IPS-NIHi7 (cell line): ENCODE measurements at regions not wholly inside any gene's neighbourhood (a gene's known extent, or its start where the extent isn't known, plus 50 kb on each side); places are given as distances from the start of the nearest gene placed in this dataset.
A peak's percentile ranks its signal among the peaks of the same experiment; 100 is the strongest.

ENCODE experiments used
- DNase-seq: peaks from one replicate; pipeline ENCODE4 v3.0.0; 2012; ENCODE audit warnings: mixed read lengths; ENCODE audit errors: extremely low spot score

DNA sequence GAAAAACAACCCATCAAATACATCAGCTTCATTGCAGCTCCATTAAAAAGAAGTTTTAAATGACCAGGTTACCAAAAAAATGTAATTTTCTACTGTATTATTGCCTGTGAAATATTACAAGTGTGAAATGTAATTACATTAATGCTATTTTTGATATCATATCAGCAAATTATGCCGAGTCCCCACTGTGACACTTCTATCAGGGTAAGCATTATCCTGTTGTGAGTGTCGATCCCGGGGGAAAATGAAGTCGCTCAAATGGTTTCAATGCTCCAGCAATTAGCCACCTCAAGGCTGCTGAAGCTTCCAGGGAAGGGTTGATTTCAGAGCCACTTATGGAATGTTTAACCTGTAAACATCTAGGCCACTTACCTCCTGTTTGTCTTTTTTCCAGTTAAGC lies 70.4 kb downstream of the RCN1 start:
- no peak for DNase-seq

DNA sequence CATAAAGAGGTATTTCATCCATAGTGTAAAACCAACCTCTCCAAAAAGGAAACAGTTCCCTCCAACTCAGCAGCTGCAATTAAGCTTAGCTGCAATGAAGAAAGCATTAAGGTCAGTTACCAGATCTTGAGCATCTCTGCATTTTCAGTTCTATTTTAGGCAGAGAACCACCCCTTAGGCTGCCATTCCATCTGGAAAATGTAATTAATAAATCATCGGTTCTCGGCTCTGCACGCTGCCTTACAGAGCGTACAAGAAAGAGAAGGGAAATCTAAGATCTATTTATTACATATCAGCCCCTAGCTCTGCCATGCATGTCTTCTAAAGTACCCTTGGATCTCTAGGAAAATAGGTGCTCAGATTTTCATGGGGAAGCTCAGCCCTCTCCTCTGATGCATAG lies 71.5 kb downstream of the RCN1 start:
- no peak for DNase-seq

DNA sequence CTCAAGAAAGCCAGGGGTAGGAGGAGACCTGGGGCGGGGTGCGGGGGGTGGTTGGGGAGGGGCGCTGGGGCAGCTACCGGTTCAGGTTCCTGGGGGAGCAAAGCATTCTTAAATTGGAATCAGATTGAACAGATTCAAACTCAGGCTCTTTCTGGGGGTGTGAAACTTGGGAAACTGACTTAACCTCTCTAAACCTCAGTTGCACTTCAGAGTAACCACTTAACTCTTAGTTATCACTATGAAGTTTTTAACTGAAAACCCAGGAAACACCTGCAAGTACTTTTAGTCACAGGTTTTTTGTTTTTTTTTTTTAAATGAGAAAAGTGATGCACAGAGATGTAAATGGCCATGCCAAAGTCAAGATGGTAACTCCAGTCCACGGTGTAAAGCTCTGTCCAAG lies 72.0 kb downstream of the RCN1 start:
- no peak for DNase-seq

DNA sequence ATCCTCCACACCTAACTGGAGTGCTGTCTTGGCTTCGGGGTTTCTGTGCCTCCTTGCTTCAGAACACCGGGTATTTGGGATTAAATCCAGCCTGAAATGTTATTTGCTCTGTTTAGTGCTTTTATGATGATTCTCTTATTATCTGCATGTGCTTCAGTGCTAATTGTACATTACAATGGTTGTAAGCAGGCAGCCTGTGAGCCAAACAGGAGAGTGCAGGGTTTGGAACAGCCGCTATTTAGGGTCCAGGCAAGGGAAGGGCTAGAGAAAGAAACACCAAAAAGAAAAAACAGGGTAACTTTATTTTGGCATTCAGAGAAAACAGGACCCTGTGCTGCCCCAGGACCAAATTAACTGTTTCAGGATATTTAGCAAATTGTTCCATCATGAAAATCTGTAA lies 72.7 kb downstream of the RCN1 start:
- DNase-seq: no peak

DNA sequence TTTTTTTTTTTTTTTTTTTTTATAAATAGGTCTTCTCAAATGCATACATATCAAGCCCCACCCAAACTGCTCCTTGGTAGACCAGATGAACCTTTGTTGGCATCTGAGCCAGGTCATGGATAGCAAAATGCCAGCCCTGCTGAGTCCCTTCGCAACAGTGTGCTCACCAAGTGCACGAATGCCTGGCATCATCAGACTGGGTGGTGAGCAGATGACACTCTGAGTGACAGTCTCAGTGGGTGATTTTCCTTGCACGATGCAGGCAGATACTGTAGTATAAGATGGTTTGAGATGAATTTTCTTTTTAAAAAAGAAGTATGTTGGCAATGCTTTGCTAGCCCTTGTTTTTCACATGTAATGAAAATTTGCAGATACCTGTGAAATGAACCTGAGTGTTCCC lies 74.0 kb downstream of the RCN1 start:
- no peak for DNase-seq

DNA sequence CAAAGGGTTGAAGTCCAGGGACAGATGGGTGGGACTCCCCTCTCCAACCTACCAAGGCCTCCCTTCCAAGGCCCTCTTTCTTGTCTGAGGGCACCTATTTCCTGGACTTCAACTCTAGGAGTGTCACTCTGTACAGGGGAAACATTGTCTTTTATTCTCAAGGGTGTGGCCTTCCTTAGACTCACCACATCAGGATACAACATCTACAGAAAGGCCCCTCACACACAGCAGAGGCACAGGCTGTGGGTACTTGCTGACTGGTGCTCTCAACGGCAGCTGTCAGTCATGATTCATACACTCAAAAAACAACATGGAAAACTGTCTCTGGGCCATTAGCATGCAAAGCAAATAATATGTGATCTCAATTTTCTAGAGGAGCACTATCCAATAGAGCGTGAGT lies 78.0 kb downstream of the RCN1 start:
- DNase-seq: no peak

DNA sequence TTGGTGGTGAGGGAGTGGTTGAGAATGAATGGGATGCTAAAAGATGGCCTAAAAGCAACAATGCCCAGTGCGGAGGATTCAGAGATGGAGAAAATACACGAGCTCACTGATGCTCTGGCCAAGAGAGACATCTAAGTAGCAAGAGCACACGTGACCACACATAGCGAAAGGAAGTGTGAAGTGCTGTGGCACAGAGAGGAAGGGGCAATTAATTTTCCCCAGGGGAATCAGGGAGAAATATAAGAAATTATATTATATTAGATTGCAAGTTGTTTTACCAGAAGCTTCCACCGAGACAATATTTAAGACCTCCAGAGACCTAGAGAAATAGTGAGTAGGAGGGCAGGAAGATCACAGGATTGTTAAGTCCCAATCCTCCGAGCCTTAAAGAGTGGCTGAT lies 80.6 kb downstream of the RCN1 start:
- DNase-seq: no peak

DNA sequence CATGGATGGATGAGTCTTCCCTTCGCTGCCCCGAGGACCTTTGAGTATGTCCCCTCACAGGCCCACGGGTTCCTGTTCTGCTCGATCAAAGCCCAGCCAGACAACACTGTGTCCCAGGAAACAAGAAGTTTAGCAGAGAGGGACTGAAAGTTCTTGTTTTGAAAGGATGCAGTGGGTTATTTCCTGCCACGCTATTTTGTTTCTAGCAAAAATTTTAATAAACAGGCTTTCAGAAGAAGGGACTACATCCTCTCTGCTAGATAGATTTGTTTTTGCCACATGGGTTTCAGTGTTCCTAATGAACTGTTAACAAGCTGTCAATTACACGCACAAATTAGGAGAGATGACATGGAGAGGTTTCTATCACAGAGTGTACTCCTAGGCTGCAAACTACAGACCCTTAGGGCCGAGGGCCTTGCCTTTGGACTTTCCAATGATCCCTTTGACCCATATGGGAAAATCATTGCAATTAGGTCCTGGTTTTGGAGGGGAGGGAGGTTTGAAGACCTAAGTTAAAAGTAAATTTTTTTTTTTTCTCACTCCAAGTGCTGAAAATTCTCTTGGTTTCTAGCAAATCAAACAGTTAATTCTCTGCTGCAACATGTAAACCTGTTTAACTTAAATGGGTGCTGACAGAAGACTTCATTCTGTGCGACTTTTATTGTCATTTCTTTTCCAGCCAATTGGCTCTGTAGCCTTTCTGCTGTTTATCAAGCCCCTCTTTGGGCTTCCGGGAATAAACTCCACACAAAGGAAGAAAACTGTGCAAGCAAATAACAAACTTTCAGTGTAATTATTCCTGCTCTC lies 81.4 kb downstream of the RCN1 start:
- no peak for DNase-seq

DNA sequence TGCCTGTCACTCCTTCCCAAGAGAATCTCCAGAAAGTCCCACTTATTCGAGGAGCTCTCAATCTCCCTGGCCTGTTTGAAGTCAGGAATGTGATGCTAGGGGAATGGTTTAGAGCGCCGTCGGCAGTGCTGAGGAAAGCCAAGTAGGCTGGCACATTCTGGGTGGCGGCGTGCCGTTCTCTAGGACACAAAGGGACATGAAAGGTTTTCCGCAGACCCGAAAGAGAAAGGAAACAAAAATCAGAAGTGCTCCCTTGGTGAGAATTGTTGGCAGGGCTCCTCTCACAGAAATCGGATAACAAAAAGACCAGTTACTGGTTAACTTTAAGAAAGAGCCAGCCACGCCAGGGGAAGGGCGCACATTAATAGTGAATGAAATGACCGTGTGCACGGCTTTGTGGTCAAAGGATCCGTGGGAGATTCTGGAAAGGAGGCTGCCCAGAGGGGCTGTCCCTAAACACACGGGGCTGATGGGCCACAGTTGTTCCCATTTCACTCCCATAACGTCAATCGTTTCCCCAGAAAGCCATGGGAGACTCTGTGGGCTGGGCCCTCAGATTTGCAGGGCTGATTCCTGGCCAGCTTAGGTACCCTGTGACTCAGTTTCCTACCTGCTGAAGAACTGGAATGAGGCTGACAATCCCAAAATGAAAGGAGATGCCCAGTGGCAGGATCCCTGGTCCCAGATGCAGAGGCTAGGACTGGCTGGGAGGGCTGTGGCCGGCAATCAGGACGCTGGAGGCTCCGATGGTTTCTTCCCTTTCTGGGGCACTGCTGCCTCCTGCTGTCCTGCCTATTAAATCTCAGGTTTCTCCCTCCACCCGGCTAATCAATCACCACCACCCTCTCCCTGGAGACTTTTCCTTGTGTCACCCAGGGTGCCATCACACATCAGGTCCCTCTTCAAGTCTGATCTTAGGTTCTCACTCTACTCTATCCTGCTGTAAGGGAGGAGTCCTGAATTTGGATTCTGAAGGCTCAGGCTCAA lies 82.3 kb downstream of the RCN1 start:
- DNase-seq: peak; percentile 81

DNA sequence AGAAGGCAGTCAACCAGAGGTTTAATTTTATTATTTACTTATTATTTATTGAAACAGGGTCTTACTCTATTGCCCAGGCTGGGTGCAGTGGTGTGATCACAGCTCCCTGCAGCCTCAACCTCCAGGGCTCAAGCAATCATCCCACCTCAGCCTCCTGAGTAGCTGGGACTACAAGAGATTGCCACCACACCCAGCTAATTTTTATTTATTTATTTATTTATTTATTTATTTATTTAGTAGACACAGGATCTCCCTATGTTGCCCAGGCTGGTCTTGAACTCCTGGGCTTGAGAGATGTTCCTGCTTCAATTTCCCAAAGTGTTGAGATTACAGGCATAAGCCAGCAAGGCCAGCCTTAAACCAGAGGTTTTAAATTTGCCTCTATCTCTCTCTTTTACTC lies 83.1 kb downstream of the RCN1 start:
- DNase-seq: no peak

DNA sequence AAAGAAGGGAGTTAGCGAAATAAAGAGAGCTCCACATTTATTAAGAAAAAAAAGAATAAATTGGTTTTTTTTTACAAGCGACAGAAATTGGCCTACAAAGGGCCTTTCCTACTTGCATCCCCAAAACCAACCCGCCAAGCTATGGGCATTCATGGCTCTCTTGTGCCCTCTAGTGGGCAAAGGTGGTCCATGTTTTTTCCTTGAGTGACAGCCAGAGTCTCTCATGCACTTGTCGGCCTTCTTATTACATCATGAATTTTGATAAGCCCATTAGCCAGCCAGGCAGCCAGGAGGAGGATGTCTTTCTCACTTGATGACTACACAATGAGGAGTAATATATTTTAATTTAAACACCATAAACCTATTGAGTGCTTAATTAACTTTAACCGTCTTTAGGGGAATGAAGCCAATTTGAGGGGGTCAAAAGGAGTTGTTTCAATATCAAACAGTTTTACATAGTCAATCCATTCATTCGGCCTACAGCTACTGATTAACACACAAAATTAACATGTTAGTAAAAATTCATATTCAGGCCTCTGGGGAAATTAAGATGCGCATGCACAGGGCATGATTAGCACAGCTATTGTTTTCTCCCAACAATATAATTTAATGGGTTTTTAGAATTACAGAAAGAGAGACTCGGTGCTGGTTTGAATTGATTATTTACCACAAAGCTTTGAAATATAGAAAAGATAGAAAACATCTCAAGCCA lies 85.5 kb downstream of the RCN1 start:
- peak; percentile 78 for DNase-seq

DNA sequence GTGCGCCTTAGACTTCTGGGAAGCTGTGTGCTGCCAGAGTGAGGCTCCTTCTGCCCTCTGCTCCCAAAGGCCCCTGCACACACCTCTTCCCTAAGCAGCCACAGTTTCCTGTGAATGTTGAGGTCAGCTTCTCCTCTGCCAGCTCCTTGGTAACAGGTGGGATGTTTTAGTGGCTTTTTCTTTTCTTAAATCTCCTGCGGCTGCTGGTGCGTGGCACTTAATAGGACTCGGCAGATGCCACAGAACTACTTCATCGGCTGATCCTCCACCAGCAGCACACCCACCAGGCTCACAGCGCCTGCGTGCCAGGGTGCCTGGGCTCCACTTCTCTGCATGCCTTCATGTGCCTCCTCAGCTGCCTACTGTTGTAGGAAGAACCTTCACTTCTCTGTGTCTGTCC lies 87.8 kb downstream of the RCN1 start:
- DNase-seq: no peak

DNA sequence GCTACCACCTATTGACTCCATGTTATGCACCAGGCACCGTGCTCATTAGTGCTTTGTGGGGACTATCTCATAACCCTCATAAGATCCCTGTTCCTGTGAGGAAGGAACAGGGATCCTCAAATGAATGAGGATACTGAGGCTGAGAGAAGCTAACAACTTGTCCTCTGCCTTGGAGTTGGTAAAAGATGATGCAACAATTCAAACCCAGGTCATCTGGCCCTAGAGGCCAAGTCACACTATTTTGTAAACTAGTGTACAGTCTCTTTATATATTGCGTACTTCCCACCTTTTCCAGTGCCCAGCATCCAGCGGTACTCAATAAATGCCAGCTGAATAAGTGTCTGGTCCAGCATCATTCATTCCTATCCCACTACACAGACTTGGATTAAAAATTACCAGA lies 92.6 kb downstream of the RCN1 start:
- DNase-seq: no peak

DNA sequence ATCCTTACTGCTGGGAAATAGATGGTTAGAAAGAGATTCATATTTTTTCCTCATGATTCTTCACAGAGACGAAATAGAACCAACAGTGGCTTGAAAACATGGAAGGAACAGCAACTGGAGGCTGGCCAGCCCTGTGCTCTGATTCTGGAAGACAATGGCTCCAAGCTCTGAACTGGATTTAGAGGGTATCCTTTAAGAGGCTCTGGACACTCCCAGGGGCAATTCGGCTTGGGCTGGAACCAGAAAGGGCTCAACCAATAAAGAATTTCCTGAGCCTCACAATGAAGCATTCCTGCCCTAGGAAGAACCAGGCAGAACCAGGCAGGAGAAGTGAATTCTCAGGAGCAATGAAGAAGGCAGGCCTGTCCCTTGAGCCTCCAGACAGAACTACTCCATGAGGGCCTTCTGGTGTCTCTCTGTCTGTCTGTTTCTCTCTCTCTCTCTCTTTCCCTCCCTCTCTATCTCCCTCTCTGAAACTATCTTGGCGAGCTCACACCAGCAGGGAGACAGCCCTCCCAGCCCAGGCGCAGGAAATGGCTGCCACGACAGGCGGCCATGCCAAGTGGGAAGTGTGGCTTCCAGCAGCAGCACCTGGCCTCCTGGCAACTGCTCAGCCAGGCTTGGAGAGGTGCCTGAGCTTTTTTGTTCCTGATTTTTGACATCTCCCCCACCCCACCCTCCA lies 93.3 kb downstream of the RCN1 start:
- DNase-seq: no peak

DNA sequence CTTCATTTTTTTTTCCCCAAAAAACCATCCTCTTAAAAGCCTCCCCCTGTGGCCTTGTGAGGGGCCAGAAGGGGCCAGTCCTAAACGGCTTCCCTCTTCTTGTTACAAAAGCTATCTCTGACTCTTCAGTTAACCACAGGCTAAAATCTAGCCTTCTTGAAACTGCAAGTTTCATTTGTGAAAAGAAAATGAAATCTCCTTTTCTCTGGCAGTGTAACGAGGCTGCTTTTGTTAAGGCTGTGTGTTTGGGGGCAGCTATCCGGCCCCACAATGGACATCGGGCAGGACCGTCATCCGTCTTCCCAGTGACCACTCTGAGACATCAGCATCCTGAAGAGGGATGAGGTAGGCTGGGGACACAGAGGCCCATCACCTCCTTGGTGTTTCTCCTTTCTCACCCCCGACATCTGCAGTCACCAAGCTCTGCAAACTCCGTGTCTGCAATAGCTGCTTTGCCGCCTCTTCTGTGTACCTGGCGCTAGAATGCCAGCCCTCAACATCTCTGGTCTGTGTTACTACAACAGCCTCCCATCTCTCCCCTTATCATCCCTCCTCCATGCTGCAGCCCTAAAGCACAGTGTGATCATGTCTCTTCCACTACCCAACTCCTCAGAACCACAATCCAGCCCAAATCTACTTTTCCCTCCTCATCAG lies 94.0 kb downstream of the RCN1 start:
- no peak for DNase-seq

DNA sequence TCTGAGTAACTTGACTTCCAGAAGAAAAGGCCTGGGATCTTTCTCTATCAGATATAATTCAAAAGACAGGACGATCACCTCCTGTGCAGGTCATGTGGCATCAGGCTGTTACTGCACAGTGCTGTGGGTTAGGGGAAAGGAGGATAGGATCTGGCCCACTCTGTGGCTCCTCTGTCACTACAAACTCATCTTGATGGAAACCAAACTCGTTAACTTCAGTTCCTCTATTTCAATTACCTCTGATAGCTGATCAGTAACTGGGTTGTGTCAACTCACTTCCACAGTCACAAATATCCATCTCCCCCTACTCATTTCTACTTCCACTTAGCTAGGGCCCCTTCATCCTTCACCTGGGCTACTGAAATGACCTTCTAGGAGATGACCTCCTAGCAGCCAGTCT lies 95.2 kb downstream of the RCN1 start:
- DNase-seq: no peak

DNA sequence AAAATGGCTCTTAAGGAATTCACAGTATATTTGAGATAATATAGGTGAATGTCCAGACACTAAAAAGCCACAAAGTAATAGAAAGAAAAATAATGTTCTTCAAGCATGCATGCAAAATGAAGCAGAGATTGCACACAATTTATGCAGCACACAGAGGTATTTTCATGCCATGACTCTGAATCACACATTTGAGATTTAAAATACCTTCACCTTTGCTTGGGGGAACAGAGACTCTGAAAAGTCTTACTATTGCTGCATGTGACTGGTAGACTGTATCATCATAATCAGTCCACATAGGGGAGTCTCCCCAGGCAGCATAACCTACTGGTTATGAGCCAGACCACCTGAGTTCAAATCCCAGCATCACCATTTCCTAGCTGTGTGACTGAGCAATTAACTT lies 96.2 kb downstream of the RCN1 start:
- DNase-seq: no peak

DNA sequence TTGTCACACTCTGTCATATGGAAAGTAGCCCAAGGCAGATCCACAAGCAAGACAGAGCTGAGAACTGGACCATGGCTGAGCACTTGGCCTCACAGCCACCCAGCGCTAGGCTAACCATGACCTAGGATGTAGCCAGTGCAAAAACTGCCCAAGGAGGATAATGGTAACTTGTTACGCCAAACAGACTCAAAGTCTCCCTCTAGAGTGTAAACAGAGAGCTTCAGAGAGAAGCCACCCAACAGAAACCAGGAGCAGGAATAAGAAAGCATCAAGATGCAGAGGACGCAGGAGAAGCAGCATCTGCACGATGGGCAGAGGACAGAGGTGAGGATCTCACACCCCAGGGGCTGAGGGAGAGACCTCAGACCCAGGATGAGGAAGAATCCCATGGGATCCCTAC lies 97.9 kb downstream of the RCN1 start:
- DNase-seq: peak; percentile 26

DNA sequence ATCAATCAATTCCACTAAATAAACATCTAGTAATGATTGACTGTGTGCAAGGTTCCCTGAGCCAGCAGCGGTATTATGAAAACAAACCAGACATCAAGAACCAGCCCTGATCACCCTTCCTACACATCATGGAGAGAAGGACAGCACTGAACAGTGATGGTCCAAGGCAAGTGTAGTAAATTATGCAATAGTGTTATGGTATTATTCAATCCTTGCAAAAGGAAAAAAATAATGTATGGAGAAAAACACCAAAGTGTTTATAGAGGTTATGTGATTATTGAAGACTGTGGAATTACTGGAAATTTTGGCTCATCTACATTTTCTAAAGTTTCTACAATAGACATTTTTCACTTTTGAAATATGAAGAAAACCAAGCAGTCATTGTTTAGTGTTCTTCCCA lies 105.3 kb downstream of the RCN1 start:
- no peak for DNase-seq

DNA sequence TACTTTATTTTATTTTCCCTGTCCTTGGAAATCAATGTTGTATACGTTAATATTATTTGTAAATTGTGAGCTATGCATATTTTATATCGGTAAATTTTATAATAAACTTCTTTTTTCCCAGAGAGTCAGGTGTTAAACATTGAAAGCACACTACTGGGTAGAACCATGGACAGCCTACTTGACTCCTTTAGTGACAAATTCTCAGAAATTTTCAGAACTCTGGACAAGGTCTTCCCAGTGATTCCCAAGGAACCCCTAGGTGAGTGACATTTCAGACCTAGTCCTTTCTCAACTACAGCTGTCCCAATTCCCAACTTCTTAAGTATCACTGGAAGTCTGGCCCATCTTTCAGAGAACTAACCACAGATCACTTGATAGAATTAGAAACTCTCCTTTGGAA lies 107.2 kb downstream of the RCN1 start:
- DNase-seq: peak; percentile 42

DNA sequence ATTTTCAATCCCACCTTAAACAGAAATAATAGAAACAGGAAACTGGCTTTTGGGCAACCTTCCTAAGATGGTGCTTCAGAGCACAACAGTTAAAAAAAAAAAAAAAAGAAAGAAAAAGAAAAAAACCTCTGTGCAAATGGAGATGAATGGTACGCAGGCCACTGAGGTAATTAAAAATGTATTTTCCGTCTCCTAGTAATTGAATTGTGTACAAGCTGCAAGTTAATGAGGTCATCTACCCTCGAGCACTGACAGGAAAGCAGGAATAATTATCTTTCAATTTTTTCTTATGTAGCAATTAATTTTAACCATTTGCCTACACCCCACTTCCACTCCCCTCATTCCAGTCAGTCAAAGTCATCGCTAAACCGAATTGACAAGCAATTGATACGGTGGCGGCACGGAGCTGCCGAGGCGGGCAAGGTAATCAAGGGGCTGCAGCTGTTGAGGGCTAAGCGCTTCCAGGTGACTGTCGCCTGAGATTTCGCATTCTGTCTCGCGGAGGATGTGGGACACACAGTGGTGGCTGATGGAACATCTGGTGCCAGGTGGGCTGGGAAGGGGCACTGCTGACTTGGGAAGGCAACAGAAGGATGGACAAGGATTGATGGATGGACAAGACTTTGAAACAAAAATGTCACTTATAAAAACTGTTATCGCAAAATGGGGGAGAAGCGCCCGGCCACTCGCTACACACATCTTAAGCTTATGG lies 109.4 kb downstream of the RCN1 start:
- DNase-seq: peak; percentile 38
